Vagina (tissue), 2 donors: ENCODE measurements at regions not wholly inside any gene's neighbourhood (a gene's known extent, or its start where the extent isn't known, plus 50 kb on each side); places are given as distances from the start of the nearest gene placed in this dataset.

Experiments used
- CTCF ChIP-seq, 3 experiments: fragments of 450-650 bp in 2 of 3; fragments of 200-600 bp in 1 of 3; sonication (generic) in 1 of 3; IDR thresholded peaks; one replicate each; pipeline ENCODE4 v1.5.1; 2017 to 2019; ENCODE audit warnings: antibody characterized with exemption in 3 of 3, mild to moderate bottlenecking in 2 of 3, moderate library complexity in 2 of 3
- POLR2A ChIP-seq, 2 donors: fragments of 450-650 bp; IDR thresholded peaks; one replicate each; pipeline ENCODE4 v1.6.1; 2017; ENCODE audit warnings: antibody characterized with exemption in 2 of 2, mild to moderate bottlenecking in 2 of 2, moderate library complexity in 2 of 2

- TF ChIP-seq POLR2A (IDR thresholded peaks at IDR 0.05) (no peak), CTCF (IDR thresholded peaks at IDR 0.05) (no peak)
These were observed 150.9 kb downstream of the NTMT2 start for GRCh38 chr1:170296642-170297041.
